GM21737 (cell line): ENCODE measurements at regions not wholly inside any gene's neighbourhood (a gene's known extent, or its start where the extent isn't known, plus 50 kb on each side); places are given as distances from the start of the nearest gene placed in this dataset.

ENCODE experiments used
- ATAC-seq: cut with Tn5 transposase; IDR thresholded peaks from one replicate; pipeline ENCODE4 v1.9.1; 2021; ENCODE audit warnings: mild to moderate bottlenecking, moderate library complexity; ENCODE audit not compliant: unreplicated experiment

- peak; percentile 21 for ATAC-seq
These were observed 52.0 kb upstream of the ULK4 start for GRCh38 chr3:42013691-42014457.

GRCh38 chr3:42012935-42013690, 51.2 kb upstream of the ULK4 start:
- ATAC-seq, result peak; percentile 64

GRCh38 chr3:42012383-42012934, 50.6 kb upstream of the ULK4 start:
- peak; percentile 24 for ATAC-seq
